Mesendoderm (in vitro differentiated cells): ENCODE measurements at regions not wholly inside any gene's neighbourhood (a gene's known extent, or its start where the extent isn't known, plus 50 kb on each side); places are given as distances from the start of the nearest gene placed in this dataset.

Experiments used
- DNase-seq: peaks from one replicate; pipeline ENCODE4 v3.0.0; 2013
- H2AK5ac ChIP-seq: 2 replicates; pipeline ENCODE4 v1.6.1; 2013; ENCODE audit warnings: low read length, inconsistent platforms
- H2BK120ac ChIP-seq: 2 replicates; pipeline ENCODE4 v1.6.1; 2013; ENCODE audit warnings: low read depth, mild to moderate bottlenecking, low read length, moderate library complexity, mixed read lengths
- H2BK15ac ChIP-seq: replicated peaks from 2 replicates; pipeline ENCODE4 v1.6.1; 2013; ENCODE audit warnings: low read depth, mild to moderate bottlenecking, moderate library complexity
- H2BK5ac ChIP-seq: 2 replicates; pipeline ENCODE4 v1.6.1; 2013; ENCODE audit warnings: low read length, inconsistent platforms
- H3K18ac ChIP-seq: 2 replicates; pipeline ENCODE4 v1.6.1; 2013; ENCODE audit warnings: mild to moderate bottlenecking, low read length, mixed read lengths
- H3K23ac ChIP-seq: one replicate; pipeline ENCODE4 v1.6.1; 2013; ENCODE audit warnings: low read length
- H3K27ac ChIP-seq: 2 replicates; pipeline ENCODE4 v1.5.1; 2013; ENCODE audit warnings: low read depth, mild to moderate bottlenecking, inconsistent platforms, low read length, moderate library complexity
- H3K27me3 ChIP-seq: 2 replicates; pipeline ENCODE4 v1.6.1; 2013; ENCODE audit warnings: low read length, control low read depth, mild to moderate bottlenecking, inconsistent platforms; ENCODE audit not compliant: insufficient read depth, poor library complexity
- H3K36me3 ChIP-seq: 2 replicates; pipeline ENCODE4 v1.6.1; 2013; ENCODE audit warnings: low read length, inconsistent platforms; ENCODE audit not compliant: control insufficient read depth, insufficient read depth
- H3K4ac ChIP-seq: one replicate; pipeline ENCODE4 v1.6.1; 2013; ENCODE audit warnings: low read depth, mild to moderate bottlenecking, low read length, moderate library complexity
- H3K4me1 ChIP-seq: 2 replicates; pipeline ENCODE4 v1.6.1; 2013; ENCODE audit warnings: low read depth, low read length, inconsistent platforms; ENCODE audit not compliant: control insufficient read depth
- H3K4me2 ChIP-seq: 2 replicates; pipeline ENCODE4 v1.6.1; 2013; ENCODE audit warnings: low read length
- H3K4me3 ChIP-seq: 2 replicates; pipeline ENCODE4 v1.5.1; 2013; ENCODE audit warnings: mild to moderate bottlenecking, low read length
- H3K56ac ChIP-seq: one replicate; pipeline ENCODE4 v1.6.1; 2013; ENCODE audit warnings: low read length
- H3K79me1 ChIP-seq: 2 replicates; pipeline ENCODE4 v1.6.1; 2013; ENCODE audit warnings: low read length, inconsistent platforms
- H3K79me2 ChIP-seq: 2 replicates; pipeline ENCODE4 v1.6.1; 2013; ENCODE audit warnings: mild to moderate bottlenecking, low read length; ENCODE audit not compliant: control insufficient read depth, insufficient read depth
- H3K9ac ChIP-seq: 2 replicates; pipeline ENCODE4 v1.6.1; 2013; ENCODE audit warnings: low read length, inconsistent platforms
- H4K5ac ChIP-seq: one replicate; pipeline ENCODE4 v1.6.1; 2013; ENCODE audit warnings: low read length
- H4K8ac ChIP-seq: one replicate; pipeline ENCODE4 v1.6.1; 2013; ENCODE audit warnings: low read depth, mild to moderate bottlenecking, control low read depth, low read length, moderate library complexity
- WGBS: extraction: QIAGEN DNeasy Blood & Tissue Kit; methylation state at CpG from one replicate; pipeline ENCODE4 v1.1.7; 2013; ENCODE audit warnings: low lambda C conversion rate, missing lambda C conversion rate; ENCODE audit not compliant: insufficient coverage; ENCODE audit errors: extremely low coverage; 5-methylcytosine and 5-hydroxymethylcytosine counted together

GRCh38 chr6:26205161-26205624 lies 118.0 kb downstream of the HFE start:
- H3K9ac ChIP-seq, result peak overlapping the region; percentile 87
- peak overlapping the region; percentile 85 for H3K18ac ChIP-seq
- H3K27ac ChIP-seq, result peak overlapping the region; percentile 74
- no peak overlapping the region for H4K8ac ChIP-seq
- H2AK5ac ChIP-seq, result no peak overlapping the region
- H3K4ac ChIP-seq, result peak overlapping the region; percentile 10
- H2BK15ac ChIP-seq, result no peak overlapping the region
- no peaks in the 10 kb centered on the region for H3K36me3 ChIP-seq
- H3K23ac ChIP-seq, result no peak overlapping the region
- H3K56ac ChIP-seq, result peak overlapping the region; percentile 95
- no peaks in the 10 kb centered on the region for H3K79me2 ChIP-seq
- peak; percentile 92 for DNase-seq
- no peaks in the 10 kb centered on the region for H3K4me1 ChIP-seq
- peak overlapping the region; percentile 11 for H3K4me2 ChIP-seq
- H2BK120ac ChIP-seq, result no peak overlapping the region
- no CpG with 5 or more reads among the region's 18 CpGs for WGBS
- peak overlapping the region; percentile 62 for H3K4me3 ChIP-seq
- H4K5ac ChIP-seq, result no peak overlapping the region
- no peaks in the 10 kb centered on the region for H3K27me3 ChIP-seq
- H2BK5ac ChIP-seq, result no peak overlapping the region
- H3K79me1 ChIP-seq, result no peaks in the 10 kb centered on the region

- Histone ChIP-seq H3K79me2 (no peaks in the 10 kb centered on the region), H3K36me3 (no peaks in the 10 kb centered on the region), H4K8ac (peak overlapping the region; percentile 70), H2BK15ac (no peak overlapping the region), H3K18ac (peak overlapping the region; percentile 96), H2BK120ac (no peak overlapping the region), H3K4me3 (peak overlapping the region; percentile 62), H3K27me3 (no peaks in the 10 kb centered on the region), H2BK5ac (peak overlapping the region; percentile 72), H4K5ac (no peak overlapping the region), H3K79me1 (no peaks in the 10 kb centered on the region), H3K23ac (no peak overlapping the region), H3K4ac (no peak overlapping the region), H3K56ac (peak overlapping the region; percentile 95), H3K4me2 (peak overlapping the region; percentile 45), H2AK5ac (no peak overlapping the region), H3K27ac (peak overlapping the region; percentile 74), H3K9ac (peak overlapping the region; percentile 87), H3K4me1 (no peaks in the 10 kb centered on the region)
- no CpG with 5 or more reads among the region's 18 CpGs for WGBS
- peak; percentile 89 for DNase-seq
Observed at GRCh38 chr6:26205625-26206574, 118.7 kb downstream of the HFE start.

GRCh38 chr6:26206868-26207801 lies 119.9 kb downstream of the HFE start:
- no peak overlapping the region for H3K27ac ChIP-seq

GRCh38 chr6:26211963-26212362 lies 124.7 kb downstream of the HFE start:
- WGBS, result no CpG with 5 or more reads among the region's 1 CpG
- Histone ChIP-seq H3K4me1 (no peaks in the 10 kb centered on the region), H4K8ac (no peak overlapping the region), H2AK5ac (no peak overlapping the region), H3K4me3 (no peak overlapping the region), H3K18ac (no peak overlapping the region), H3K56ac (no peak overlapping the region), H3K27ac (no peak overlapping the region), H3K4ac (no peak overlapping the region), H3K4me2 (no peak overlapping the region), H3K79me2 (no peaks in the 10 kb centered on the region), H2BK120ac (no peak overlapping the region), H4K5ac (no peak overlapping the region), H3K79me1 (no peaks in the 10 kb centered on the region), H3K23ac (no peak overlapping the region), H3K36me3 (no peaks in the 10 kb centered on the region), H2BK15ac (no peak overlapping the region), H3K27me3 (no peaks in the 10 kb centered on the region), H2BK5ac (no peak overlapping the region), H3K9ac (no peak overlapping the region)
- DNase-seq, result no peak

More at GRCh38 chr6:26206868-26207801, 119.9 kb downstream of the HFE start:
- H3K4ac ChIP-seq, result no peak overlapping the region
- no peaks in the 10 kb centered on the region for H3K36me3 ChIP-seq
- no peak overlapping the region for H3K18ac ChIP-seq
- WGBS, result 100% methylated on average over 2 of the region's 8 CpGs
- no peak overlapping the region for H2BK120ac ChIP-seq
- H3K4me2 ChIP-seq, result no peak overlapping the region
- H4K5ac ChIP-seq, result no peak overlapping the region
- H2BK5ac ChIP-seq, result no peak overlapping the region
- no peaks in the 10 kb centered on the region for H3K27me3 ChIP-seq
- H3K23ac ChIP-seq, result no peak overlapping the region
- no peaks in the 10 kb centered on the region for H3K4me1 ChIP-seq
- H3K4me3 ChIP-seq, result no peak overlapping the region
- no peaks in the 10 kb centered on the region for H3K79me1 ChIP-seq
- no peak overlapping the region for H2AK5ac ChIP-seq
- H3K56ac ChIP-seq, result peak overlapping the region; percentile 62
- H3K9ac ChIP-seq, result peak overlapping the region; percentile 13
- H2BK15ac ChIP-seq, result no peak overlapping the region
- H3K79me2 ChIP-seq, result no peaks in the 10 kb centered on the region
- DNase-seq, result no peak
- H4K8ac ChIP-seq, result no peak overlapping the region

- Histone ChIP-seq H2BK5ac (no peak overlapping the region), H3K9ac (no peak overlapping the region), H3K56ac (no peak overlapping the region), H2BK15ac (no peak overlapping the region), H3K4me2 (no peak overlapping the region), H4K8ac (no peak overlapping the region), H2BK120ac (no peak overlapping the region), H3K4me3 (no peak overlapping the region), H3K79me2 (no peaks in the 10 kb centered on the region), H2AK5ac (no peak overlapping the region), H3K4ac (no peak overlapping the region), H3K36me3 (no peaks in the 10 kb centered on the region), H4K5ac (no peak overlapping the region), H3K27me3 (no peaks in the 10 kb centered on the region), H3K27ac (no peak overlapping the region), H3K18ac (peak overlapping the region; percentile 60), H3K4me1 (no peaks in the 10 kb centered on the region), H3K79me1 (no peaks in the 10 kb centered on the region), H3K23ac (no peak overlapping the region)
- DNase-seq, result no peak
- no CpG with 5 or more reads among the region's 2 CpGs for WGBS
Observed at GRCh38 chr6:26213334-26214075, 126.3 kb downstream of the HFE start.
